ENCODE measurements at regions not wholly inside any gene's neighbourhood (a gene's known extent, or its start where the extent isn't known, plus 50 kb on each side); places are given as distances from the start of the nearest gene placed in this dataset.

GRCh38 chrX:14243823-14244222 is 214.1 kb upstream of the GEMIN8 start:
- Histone ChIP-seq H3K36me3 (ENCODE audit: insufficient read depth) (no peaks in the 10 kb centered on the region), H3K27me3 (ENCODE audit: insufficient read depth) (no peaks in the 10 kb centered on the region), H2AFZ (no peak overlapping the region), H3K79me2 (replicated peaks; ENCODE audit: insufficient read depth) (no peaks in the 10 kb centered on the region), H3K9me2 (ENCODE audit: insufficient read depth) (no peaks in the 10 kb centered on the region), H3K4me3 (no peak overlapping the region), H3K4me1 (ENCODE audit: insufficient read depth) (no peaks in the 10 kb centered on the region), H3K4me2 (no peak overlapping the region), H4K20me1 (replicated peaks; ENCODE audit: insufficient read depth) (no peaks in the 10 kb centered on the region), H3K27ac (ENCODE audit: low read depth) (no peak overlapping the region), H3F3A (replicated peaks; ENCODE audit: low read depth) (no peaks in the 10 kb centered on the region)
- DNase-seq (ENCODE audit: low spot score) (peak; percentile 72), ATAC-seq (peak; percentile 95)
- H3K36me3 Mint-ChIP-seq (ENCODE audit: low read depth), result no peaks in the 10 kb centered on the region
- no peak overlapping the region for H3K27ac Mint-ChIP-seq
- no peaks in the 10 kb centered on the region for H3K9me3 Mint-ChIP-seq
- TF ChIP-seq REST (IDR thresholded peaks at IDR 0.05; ENCODE audit: unreplicated experiment) (no peak), CTCF (conservative IDR thresholded peaks at IDR 0.05; ENCODE audit: low read depth in 2 of 2) (peak; percentile 31 to 51)
- H3K4me1 Mint-ChIP-seq, result no peaks in the 10 kb centered on the region
- no peak overlapping the region for H3K4me3 Mint-ChIP-seq
- no peaks in the 10 kb centered on the region for H3K27me3 Mint-ChIP-seq (ENCODE audit: insufficient read depth, low read depth, poor library complexity)

DNA sequence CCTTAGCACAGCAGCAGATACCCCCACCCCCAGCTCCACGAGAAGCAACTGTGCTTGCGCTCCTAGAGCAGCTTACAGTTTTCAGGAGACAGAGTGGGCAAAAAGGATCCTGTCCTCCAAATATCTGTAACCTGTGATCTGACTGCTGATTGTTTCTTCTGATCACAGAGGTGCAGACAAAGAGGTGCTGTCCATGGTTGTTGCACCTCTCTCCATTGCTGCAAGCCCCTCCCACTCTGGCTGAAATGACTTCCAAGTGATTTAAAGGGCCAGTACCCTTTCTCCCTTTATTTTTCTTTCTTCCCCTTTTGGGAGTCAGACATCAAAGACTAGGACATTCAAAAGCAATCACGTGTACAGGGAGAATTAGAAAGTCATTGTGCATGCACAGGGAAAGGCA is 205.3 kb upstream of the GEMIN8 start:
- Histone ChIP-seq H3K4me1 (ENCODE audit: insufficient read depth) (no peaks in the 10 kb centered on the region), H3K27me3 (ENCODE audit: insufficient read depth) (no peaks in the 10 kb centered on the region), H3K79me2 (replicated peaks; ENCODE audit: insufficient read depth) (no peaks in the 10 kb centered on the region), H3K9me2 (ENCODE audit: insufficient read depth) (no peaks in the 10 kb centered on the region), H3K27ac (ENCODE audit: low read depth) (no peak overlapping the region), H3F3A (replicated peaks; ENCODE audit: low read depth) (no peaks in the 10 kb centered on the region), H4K20me1 (replicated peaks; ENCODE audit: insufficient read depth) (no peaks in the 10 kb centered on the region), H3K4me2 (no peak overlapping the region), H3K4me3 (no peak overlapping the region), H2AFZ (no peak overlapping the region), H3K36me3 (ENCODE audit: insufficient read depth) (no peaks in the 10 kb centered on the region)
- H3K27me3 Mint-ChIP-seq (ENCODE audit: insufficient read depth, low read depth, poor library complexity), result no peaks in the 10 kb centered on the region
- no peak overlapping the region for H3K4me3 Mint-ChIP-seq
- H3K9me3 Mint-ChIP-seq, result peaks cover 10% of the 10 kb centered on the region; the same call in 2 of the 3 replicates
- no peak overlapping the region for H3K27ac Mint-ChIP-seq
- no peak for ATAC-seq
- no peaks in the 10 kb centered on the region for H3K4me1 Mint-ChIP-seq
- DNase-seq (ENCODE audit: low spot score), result peak; percentile 7
- TF ChIP-seq EZH2phosphoT487 (IDR thresholded peaks at IDR 0.05; ENCODE audit: unreplicated experiment) (no peak), CTCF (conservative IDR thresholded peaks at IDR 0.05; ENCODE audit: low read depth in 2 of 2) (no peak), REST (IDR thresholded peaks at IDR 0.05; ENCODE audit: unreplicated experiment) (peak; percentile 61)
- peaks cover 9% of the 10 kb centered on the region; the same call in 2 of the 3 replicates for H3K36me3 Mint-ChIP-seq (ENCODE audit: low read depth)
